Thyroid gland (tissue), 4 donors: ENCODE measurements at regions not wholly inside any gene's neighbourhood (a gene's known extent, or its start where the extent isn't known, plus 50 kb on each side); places are given as distances from the start of the nearest gene placed in this dataset.

Experiments used
- POLR2A ChIP-seq, 2 donors: fragments of 450-650 bp; IDR thresholded peaks; one replicate each; pipeline ENCODE4 v1.6.1; 2017; ENCODE audit warnings: antibody characterized with exemption in 2 of 2, mild to moderate bottlenecking in 2 of 2, moderate library complexity in 1 of 2
- TF ChIP-seq, protein P1 (sequence below), 6 experiments: fragments of 200-600 bp in 3 of 6; fragments of 450-650 bp in 3 of 6; sonication (generic) in 3 of 6; IDR thresholded peaks; one replicate each; pipeline ENCODE4 v1.5.1; 2016 to 2019; ENCODE audit warnings: antibody characterized with exemption in 6 of 6, mild to moderate bottlenecking in 2 of 6, inconsistent platforms in 1 of 6, moderate library complexity in 1 of 6

DNA sequence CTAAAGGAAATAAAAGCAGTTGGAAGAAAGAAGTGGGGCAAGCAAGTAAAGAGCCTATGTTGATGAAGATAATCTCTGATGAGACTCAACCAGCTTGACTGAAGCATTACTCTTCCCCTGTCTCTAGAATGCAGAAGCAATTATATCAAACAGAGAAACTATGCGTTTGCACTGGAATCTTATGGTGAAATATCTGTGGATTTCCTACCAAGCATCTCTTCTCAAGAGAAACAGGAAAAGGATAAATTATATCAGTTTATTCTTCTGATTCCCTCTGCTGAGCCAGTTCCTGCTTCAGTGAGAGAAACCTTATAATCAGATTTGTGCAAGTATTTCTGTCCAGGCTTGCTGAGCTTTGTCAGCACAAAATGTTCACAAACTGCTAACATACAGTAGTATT is 316.7 kb upstream of the SLC7A11 start:
- no peak for TF ChIP-seq POLR2A (IDR thresholded peaks at IDR 0.05)
- TF ChIP-seq, protein P1, sequence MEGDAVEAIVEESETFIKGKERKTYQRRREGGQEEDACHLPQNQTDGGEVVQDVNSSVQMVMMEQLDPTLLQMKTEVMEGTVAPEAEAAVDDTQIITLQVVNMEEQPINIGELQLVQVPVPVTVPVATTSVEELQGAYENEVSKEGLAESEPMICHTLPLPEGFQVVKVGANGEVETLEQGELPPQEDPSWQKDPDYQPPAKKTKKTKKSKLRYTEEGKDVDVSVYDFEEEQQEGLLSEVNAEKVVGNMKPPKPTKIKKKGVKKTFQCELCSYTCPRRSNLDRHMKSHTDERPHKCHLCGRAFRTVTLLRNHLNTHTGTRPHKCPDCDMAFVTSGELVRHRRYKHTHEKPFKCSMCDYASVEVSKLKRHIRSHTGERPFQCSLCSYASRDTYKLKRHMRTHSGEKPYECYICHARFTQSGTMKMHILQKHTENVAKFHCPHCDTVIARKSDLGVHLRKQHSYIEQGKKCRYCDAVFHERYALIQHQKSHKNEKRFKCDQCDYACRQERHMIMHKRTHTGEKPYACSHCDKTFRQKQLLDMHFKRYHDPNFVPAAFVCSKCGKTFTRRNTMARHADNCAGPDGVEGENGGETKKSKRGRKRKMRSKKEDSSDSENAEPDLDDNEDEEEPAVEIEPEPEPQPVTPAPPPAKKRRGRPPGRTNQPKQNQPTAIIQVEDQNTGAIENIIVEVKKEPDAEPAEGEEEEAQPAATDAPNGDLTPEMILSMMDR (IDR thresholded peaks at IDR 0.05) = no peak
